GM18498 (cell line): ENCODE measurements at regions not wholly inside any gene's neighbourhood (a gene's known extent, or its start where the extent isn't known, plus 50 kb on each side); places are given as distances from the start of the nearest gene placed in this dataset.
A peak's percentile ranks its signal among the peaks of the same experiment; 100 is the strongest.

Experiments
- ATAC-seq: cut with Tn5 transposase; IDR thresholded peaks from one replicate; pipeline ENCODE4 v1.9.1; 2021; ENCODE audit warnings: mild to moderate bottlenecking, moderate library complexity; ENCODE audit not compliant: unreplicated experiment

DNA sequence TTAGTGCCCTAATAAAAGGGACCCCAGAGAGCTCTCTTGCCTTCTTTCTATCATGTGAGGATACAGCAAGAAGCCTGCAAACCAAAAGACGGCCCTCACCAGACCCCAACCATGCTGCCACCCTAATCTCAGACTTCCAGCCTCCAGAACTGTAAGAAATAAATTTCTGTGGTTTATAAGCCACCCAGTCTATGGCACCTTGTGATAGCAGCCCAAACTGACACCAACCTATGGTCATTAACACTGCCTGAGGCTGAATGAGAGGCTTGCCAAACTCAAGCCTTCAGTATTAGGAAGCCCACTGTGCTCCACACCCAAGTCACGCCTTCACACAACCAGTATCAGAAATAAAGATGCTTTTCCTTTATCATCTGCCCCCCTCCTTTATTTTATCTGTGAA, 127.3 kb upstream of the KLF3 start:
- no peak for ATAC-seq

DNA sequence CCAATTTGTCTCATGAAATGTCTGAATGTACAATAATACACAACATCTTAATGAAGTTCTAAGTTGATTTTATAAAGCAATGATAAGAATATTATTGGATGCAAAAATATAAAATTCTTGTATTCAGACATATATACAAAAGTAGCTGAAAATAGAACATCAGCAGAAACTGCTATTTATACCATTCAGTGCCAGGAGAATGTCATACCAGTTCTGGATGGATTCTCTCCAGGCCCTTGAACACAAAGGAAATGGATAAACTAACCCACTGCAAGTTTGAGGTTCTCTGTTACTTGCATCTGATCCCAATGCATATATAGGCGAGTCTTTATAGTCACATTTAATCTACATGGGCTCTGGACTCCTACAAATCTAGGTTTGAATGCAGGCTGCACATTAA, 126.3 kb upstream of the KLF3 start:
- no peak for ATAC-seq

DNA sequence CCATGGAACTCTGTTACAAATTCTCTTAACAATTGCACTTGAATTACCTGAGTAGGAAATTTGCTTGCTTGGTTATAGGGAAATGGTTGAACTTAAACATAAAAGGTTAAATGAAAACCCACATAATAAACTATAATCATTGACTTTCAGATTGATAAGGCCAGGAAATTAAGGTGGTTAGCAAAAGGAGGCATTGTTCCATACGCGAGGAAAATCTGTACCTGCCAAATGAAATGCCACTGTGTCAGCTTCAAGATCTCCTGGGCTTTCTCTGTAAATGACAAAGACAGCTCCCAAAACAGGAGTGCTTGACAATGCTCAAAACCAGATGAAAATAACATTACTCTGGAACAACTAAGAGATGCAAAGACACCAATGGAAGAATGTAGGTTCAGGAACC, 125.5 kb upstream of the KLF3 start:
- no peak for ATAC-seq

DNA sequence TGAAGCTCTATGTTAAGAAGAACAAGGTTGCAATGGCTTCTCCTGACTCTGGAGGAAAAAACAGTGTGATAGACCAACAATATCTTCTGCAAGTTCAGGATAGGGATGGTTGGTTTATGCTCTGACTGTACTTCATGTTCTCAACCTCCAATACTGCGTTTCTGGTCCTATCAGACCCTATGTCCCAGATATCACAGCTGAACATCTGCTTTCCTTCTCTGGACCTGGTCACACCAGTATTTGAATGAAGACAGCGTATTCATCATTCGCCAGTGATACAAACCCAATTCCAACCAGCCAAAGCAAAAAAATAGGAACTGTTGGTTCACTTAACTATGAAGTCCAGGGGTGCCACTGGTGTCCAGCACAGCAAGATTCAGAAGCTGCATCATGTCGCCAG, 124.5 kb upstream of the KLF3 start:
- no peak for ATAC-seq

DNA sequence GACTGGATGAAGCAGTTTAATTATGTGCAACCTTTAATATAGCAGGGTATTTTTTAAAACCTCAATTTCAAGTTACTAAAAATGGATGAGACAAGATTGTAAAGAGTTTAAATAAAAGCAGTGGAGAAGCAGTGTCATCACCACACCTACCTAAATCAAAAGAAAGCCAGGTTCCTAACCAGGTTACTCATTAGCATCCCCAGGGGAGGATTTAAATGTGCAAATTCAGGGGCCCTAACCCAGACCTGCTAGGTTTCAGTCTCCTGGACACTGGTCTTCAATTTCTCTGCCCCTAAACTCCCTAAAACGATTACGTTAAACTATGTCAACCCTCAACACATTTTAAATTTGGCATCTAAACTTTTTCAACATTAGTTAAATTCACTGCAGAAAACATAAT, 116.9 kb upstream of the KLF3 start:
- no peak for ATAC-seq

DNA sequence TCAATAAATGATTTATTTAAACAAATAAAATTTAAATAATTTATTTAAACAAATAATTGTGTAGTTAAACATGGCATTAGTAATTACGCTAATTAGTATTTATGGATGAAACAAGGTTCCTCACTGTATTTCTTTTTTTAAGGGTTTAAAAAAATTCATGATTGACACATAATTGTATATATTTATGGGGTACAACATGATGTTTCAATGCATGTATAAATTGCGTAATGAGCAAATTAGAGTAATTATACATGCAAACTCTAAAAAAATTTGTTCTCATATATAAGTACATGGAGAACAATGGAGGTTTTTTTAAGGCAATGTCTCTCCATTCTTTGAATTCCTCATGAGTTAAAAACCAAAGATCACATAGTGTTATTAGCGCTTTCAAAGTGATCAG, 115.7 kb upstream of the KLF3 start:
- ATAC-seq = no peak

DNA sequence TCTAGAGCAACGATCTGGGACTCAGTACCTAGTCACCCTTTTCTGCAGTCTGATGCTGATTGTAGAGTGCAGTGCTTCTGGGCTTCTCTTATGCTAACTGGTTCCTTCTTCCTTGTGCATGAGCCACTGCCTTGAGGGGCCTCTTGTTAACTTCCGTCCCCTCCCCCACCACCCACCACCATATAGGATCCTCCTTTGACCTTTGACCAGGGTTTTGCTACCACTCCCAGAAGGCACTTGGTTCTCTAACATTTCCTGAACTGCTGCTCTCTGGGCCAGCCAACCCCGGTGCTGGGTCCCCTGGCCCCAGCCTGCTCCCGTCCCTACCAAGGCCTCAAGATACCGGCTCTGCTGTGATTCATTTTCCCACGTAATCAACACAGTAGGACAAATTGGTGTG, 104.6 kb upstream of the KLF3 start:
- no peak for ATAC-seq

DNA sequence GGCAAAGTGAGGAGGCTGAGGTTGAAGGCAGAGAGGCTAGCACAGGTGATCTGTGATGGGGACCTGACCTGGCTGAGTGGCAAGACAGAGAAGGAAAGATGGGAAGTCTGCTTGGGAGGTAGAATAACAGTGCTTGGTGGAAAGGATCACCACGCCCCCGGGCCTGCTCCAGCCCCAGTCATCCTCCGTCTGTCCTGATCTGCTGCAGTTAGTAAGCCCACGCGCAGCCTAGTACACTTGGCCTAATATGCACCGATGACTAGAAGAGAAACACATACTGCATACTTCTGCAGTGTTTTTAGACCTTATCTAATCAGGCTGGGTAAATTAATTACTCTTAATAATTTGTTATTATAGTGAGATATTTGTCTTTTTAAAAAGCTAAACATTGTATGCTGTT, 103.7 kb upstream of the KLF3 start:
- ATAC-seq = no peak

DNA sequence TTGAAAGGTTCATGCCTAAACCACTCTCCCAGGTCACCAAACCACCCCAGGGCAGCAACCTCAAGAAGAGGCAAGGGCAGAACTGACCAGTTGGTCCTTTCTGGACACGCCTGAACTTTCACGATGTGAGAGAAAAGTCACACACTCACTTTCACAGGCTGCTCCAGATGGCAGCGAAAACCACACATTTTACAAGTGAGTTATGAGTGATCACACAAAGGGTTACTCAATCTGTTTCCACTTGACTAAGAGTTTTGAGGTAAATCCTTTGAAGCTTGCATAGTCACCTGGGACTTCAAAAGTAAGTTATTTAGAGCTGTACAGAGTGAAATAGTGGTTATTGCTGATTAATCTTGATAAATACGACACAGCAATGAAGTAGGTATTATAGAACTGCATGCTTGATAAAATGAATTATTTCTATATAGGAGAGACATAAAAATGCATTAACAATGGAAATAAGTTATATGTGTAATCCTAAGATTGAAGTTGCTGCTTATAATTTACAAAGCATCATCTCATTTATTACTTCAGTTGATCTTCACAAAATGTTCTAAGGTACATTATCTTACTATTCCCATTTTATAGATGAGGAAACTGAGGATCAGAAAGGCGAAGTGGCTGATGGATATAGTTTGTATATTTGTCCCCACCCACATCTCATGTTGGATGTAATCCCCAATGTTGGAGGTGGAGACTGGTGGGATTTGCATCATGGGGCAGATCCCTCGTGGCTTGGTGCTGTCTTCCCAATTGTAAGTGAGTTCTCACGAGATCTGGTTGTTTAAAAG, 103.0 kb upstream of the KLF3 start:
- ATAC-seq = peak; percentile 78

DNA sequence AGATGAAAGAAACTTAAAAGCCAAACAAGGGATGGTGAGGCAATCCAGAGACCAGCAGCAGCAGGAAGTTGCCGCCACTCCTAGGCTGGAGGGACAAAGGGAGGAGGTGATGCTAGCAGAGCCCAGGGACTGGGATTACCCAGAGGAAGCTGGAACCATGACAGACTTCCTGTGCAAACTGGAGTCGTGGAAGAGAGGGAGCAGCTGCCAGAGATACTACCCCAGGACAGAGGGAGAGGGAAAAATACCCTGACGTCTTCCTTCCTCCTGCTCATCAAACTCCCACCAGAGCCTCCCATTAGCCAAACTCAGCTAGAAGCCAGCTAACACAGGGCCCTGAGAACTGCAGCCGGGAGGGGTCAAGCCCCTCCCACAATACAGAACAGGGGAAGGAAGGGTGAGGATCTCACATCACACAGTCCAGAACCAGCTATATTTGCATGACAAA, 101.2 kb upstream of the KLF3 start:
- ATAC-seq = no peak

DNA sequence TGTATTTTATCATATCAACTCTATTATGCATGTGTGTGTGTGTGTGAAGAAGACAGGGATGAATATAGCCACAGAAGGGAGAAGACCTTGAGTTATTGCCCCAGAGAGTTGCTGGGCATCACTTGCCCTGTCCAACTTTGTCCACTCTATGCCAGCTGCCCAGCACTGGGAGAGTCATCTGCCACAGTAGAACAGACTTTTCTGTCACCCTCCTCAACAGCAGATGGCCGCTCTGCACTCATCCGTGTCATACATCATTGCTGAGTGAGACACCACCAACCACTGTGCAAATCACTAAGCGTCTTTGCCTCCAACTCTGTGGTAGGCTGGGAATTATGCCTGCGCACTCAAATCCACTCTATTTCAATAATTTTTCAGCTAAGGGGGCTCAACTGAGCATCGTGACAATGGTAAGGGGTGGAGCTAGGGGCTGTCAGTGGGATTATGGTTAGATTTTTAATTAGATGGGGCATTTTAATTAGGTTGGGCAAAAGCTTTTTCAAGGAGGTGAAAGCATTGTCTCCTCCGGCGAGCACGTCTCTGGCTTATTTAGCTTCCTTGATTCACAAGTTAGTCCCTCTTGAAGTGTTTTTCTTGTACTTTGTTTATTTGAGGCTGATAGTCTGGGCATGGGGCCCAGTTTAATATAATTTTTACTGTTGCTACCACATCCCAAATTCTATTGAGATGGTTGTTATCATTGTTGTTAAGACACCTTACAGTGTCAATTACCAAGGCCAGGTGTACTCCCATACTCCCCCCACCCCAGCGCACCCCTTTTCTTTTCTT, 100.1 kb upstream of the KLF3 start:
- ATAC-seq = no peak

DNA sequence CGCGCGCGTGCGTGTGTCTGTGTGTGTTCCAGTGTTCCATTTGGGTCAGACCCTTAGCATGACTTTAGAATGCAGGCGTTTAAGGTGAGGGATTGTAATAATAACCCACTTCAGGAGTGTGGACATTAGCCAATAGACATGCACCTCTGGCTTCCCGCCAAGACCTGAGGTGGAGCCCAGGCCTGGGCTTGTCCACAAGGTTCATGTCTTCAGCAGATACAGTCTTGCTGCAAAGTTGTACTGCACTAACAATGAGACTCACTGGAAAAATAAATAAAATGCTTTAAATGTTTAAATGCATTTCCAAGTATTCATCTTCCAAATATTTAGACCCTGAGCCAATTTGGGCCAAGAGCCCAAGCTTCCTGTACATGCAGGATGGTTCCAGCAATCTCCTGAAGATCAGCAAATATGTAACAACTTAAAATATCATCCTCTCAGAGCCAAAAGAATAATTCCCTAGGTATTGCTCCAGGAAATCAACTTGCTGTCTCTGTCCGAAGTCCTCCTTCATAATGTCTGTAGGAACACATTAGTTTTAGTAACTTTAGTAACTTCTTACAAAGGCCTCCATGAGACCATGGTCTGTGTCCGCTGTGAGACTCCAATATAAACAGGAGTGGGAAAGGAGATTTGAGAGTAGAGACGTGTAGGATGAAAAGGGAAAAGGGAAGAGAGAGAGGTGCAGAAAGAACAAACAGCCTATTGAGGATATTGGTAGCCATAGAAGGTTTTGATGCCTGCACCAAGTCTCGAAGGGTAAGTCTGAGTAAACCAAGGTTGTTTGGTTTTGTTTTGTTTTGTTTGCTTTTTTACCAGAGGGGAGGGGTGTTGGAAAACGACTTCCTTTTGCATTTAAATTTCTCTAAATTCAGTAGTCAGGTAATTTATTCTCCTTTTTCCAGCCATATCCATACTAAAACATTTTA, 98.5 kb upstream of the KLF3 start:
- ATAC-seq = no peak

DNA sequence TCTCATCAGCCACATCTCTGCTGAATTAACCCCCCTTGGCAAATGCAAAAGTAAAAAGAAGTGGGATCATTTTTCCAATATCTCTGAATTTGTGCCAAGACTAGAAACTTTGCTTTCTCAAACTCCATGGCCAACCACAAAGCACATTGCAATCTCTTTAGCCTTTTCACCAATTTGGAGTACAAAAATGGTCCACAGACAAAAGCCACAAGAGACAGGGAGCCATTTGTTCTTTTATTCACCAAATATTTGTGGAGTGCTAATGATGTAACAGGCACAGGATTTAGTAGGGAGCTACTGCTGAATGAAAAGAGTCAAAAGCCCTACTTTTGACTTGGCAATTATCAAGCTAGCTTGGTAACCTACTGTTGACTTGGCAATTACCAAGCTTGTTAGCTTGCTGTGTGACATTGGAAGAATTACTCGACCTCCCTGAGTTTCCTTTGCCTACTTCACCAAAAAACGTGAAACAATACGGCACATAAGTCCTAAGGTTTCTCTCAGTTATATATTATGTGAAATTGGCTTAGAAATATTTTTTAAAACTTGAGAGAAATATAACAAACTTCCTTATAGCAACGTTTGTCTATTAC, 97.1 kb upstream of the KLF3 start:
- ATAC-seq = no peak

DNA sequence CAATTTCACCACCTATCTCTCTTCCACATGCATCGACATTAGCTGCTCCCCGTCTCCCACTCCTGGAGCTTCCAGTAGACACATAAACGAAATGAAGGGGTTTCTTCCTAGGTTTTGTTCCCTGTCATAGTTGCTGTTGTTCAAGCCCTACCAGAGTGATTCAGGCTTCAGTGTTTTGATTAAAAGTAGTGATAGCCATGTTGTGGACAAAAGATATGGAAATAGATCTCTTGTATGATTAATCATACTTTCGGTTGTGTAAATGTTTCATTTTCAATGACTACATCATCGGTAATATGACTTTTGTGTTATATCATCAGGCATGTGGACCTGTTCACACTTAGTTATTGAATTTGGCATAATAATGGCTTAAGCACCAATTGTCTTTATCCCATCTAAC, 96.5 kb upstream of the KLF3 start:
- no peak for ATAC-seq

DNA sequence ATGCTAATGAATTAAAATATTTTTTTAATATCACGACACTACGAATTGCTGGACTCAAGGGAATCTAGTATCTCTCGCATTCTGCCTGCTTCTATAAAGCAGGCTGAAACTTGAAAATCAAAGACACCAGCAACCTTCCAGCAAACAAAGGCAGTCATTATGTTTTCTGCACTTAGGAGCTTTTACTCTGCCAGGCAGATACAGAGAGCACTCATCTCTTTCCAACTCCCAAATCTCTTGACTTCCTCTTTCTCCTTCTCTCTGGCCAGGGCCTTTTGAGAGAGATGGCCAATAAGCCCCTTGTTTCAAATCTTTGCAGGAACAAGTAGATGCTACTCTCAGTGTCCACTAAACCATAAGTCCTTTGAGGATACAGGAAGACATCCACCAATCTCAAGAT, 95.2 kb upstream of the KLF3 start:
- no peak for ATAC-seq

DNA sequence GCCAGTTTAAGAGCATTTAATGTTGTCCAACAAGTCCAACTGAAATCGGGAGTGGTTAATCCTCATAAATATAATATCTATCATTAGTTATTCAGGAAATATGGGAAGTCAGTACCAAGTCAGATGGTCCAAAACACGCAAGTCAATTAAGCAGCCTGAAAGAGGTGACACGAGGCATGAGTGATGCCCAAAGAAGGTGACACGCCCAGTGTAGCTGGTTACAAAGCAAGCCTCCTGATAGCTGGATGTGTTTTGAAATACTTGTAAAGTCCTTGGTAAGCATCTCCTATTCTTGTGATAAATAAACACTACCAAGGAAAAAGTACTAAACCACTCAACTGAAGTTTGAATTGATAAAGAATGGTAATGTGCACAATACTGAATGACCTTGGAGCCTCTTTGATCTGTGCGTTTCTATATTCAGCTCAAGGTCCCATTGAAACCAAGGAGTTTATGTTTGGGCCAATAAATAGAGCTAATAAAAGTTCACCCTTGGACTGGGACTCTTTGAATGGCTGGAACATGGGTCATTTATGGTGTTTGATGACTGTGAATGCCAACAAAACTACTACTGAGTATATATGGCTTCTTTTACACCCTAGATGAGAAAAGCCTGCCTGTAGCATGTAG, 93.2 kb upstream of the KLF3 start:
- no peak for ATAC-seq

DNA sequence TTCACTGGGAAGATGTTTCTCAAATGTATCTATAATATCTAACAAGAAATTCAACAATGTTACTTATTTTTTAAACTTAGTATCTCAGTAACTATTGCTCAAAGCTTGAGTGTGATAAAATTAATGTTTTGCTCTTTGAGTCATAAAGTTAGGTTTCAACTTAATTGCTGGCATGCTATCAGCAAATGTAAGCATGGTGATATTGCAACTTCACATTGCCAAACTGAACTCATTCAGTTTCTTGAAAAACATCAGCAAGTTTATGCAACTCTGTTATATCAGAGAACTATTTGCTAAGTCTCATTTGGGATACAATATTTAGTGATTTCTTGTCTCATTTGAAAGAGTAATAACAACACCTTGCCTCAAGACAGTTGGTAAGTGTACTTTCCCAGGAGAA, 91.2 kb upstream of the KLF3 start:
- no peak for ATAC-seq

DNA sequence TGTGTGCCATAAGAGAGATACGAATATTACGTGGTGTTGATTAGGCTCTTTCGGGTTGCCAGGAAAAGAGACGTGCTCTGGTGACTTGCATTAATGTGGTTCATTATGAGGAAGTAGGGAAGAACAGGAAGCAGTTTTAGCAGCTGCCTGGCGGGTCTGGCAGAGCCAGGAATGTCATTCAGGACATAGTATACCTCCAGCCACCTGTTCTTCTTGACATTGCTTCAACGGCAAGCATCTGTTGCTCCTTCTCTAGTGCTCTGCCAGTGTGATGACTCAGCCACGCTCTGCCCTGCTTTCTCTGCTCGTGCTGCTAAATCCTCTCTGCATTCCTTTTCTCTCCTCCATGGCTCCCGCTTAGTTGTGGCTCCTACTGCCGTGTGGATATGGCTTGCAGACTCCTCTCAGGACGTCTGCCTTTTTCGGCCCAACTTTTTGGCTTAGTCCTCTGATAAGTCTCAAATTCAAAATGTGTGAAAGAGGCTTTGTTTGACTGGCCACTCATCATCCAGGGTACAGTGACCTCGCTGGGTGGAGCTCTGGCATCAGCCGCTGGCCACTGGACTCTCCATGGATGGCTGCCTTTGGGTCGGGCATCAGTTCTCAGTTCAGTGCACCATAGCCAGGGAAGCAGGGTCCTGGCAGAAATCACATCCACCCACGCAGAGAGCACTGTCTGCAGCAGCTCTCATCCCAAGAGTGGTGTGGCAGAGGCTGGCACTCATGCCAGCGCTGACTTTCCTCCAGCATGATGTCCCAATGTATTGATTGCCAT, 89.3 kb upstream of the KLF3 start:
- ATAC-seq = no peak

DNA sequence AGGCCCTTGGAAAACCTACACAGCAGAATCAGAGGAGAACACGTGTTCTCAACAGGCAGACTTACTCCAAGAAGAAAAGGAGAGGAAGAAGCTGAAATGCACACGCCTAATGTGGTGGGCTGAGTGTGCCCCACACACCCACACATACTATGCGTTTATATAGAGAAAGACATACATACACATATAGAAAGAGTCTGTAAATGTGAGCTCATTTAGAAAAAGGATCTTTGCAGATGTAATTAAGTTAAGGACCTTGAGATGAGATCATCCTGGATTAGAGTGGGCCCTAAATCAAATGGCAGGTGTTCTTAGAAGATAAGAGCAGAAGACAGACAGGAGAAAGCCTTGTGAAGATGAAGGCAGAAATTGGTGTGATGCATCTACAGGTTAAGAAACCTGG, 87.2 kb upstream of the KLF3 start:
- ATAC-seq = no peak

DNA sequence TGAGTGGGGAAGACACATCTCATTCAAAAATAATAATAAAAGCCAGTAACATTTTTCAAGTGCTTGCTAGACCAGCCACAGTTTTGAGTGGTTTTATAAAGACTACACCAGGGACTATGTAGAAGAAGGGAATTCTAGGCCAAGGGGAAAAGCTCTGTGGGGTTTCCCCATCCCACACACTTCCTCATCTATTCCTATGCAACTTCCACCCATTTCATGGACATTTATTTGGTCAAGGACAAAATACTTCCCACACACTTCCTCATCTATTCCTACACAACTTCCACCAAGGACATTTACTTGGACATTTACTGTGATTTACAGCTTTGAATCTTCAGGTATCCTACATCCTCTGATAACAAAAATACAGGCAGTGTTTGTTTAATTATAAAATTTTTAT, 86.5 kb upstream of the KLF3 start:
- no peak for ATAC-seq
